ENCODE measurements at regions not wholly inside any gene's neighbourhood (a gene's known extent, or its start where the extent isn't known, plus 50 kb on each side); places are given as distances from the start of the nearest gene placed in this dataset.

DNA sequence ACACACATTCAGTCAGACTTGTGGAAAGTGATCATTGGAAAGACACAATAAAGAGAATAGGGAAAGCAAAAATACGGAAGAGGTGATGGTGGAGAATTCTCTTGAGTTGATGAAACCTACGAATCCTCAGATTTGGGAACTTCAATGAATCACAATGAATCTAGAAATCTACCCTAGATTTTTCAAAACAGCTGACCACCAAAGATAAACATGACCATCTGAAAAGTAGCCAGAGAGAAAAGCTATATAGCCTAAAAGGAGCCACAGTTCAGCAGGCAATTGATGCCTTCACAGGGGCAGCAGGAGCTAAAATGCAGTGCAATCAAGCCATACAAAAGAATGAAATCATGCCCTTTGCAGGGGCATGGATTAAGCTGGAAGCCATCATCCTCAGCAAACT lies 170.6 kb upstream of the RUNX1 start:
- Histone ChIP-seq H3K4me2 (no peak overlapping the region; the same call in 1 of the 2 replicates), H3K27ac (ENCODE audit: low read depth in 2 of 2, low read length in 1 of 2) (no peak overlapping the region)

DNA sequence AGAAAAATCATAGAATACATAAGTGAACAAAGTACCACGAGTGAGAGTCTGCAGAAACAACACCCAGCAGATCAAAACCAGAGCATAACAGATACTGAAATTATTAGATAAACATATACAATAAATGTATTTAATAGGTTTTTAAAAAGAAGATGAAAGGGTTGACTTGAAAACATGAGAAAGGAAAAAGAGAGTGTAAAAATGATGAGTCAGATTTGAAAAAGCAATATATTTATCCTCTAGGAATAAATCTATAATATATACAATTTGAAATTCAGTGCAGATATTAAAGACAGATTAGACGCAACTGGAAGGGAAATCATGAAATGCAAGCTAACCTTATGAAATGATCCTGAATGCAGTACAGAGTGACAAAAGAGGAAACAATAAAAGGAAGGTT lies 170.2 kb upstream of the RUNX1 start:
- 68% methylated on average over 2 of the region's 2 CpGs for WGBS (ENCODE audit: low lambda C conversion rate)
- Histone ChIP-seq H4K20me1 (ENCODE audit: insufficient read depth) (no peaks in the 10 kb centered on the region), H3K79me2 (ENCODE audit: insufficient read depth) (no peaks in the 10 kb centered on the region), H3K4me1 (ENCODE audit: control insufficient read depth in 1 of 2, insufficient read depth in 2 of 2, low read depth in 1 of 2, low read length in 1 of 2) (peaks cover 0 to 10% of the 10 kb centered on the region in 2 experiments; a peak in 2 of 4 replicates), H3K36me3 (replicated peaks in 1 of 2; ENCODE audit: control insufficient read depth in 1 of 2, insufficient read depth in 2 of 2, low read length in 1 of 2) (no peaks in the 10 kb centered on the region), H3F3A (replicated peaks; ENCODE audit: insufficient read depth) (peaks cover 3% of the 10 kb centered on the region), H3K4me3 (ENCODE audit: low read depth in 2 of 2, low read length in 1 of 2) (no peak overlapping the region), H3K9me3 (no peaks in the 10 kb centered on the region), H3K9me2 (no peaks in the 10 kb centered on the region), H2AFZ (ENCODE audit: low read depth) (no peak overlapping the region), H3K4me2 (no peak overlapping the region), H3K9ac (no peak overlapping the region), H3K27me3 (ENCODE audit: insufficient read depth) (no peaks in the 10 kb centered on the region), H3K27ac (ENCODE audit: low read depth in 2 of 2, low read length in 1 of 2) (no peak overlapping the region)
- no peak for DNase-seq
- ChIA-PET CTCF (no interaction called here), POLR2A (no interaction called here)
- no peak for TF ChIP-seq TAF1 (IDR thresholded peaks at IDR 0.05; ENCODE audit: borderline replicate concordance, low read depth, low read length)
- TF ChIP-seq GABPA (IDR thresholded peaks at IDR 0.05; ENCODE audit: low read depth): no peak
- no peak for TF ChIP-seq FOSL2 (IDR thresholded peaks at IDR 0.05; ENCODE audit: borderline replicate concordance, low read depth)
- TF ChIP-seq ZBTB33 (IDR thresholded peaks at IDR 0.05; ENCODE audit: borderline replicate concordance, low read depth): no peak

More for the DNA sequence above, 170.6 kb upstream of the RUNX1 start:
- Histone ChIP-seq H3K4me1 (ENCODE audit: control insufficient read depth in 1 of 2, insufficient read depth in 2 of 2, low read depth in 1 of 2, low read length in 1 of 2) (peaks cover 0 to 10% of the 10 kb centered on the region in 2 experiments; a peak in 2 of 4 replicates), H3K9me2 (no peaks in the 10 kb centered on the region), H3F3A (replicated peaks; ENCODE audit: insufficient read depth) (peaks cover 3% of the 10 kb centered on the region), H3K4me3 (ENCODE audit: low read depth in 2 of 2, low read length in 1 of 2) (no peak overlapping the region), H2AFZ (ENCODE audit: low read depth) (no peak overlapping the region), H3K9ac (no peak overlapping the region), H3K79me2 (ENCODE audit: insufficient read depth) (no peaks in the 10 kb centered on the region), H4K20me1 (ENCODE audit: insufficient read depth) (no peaks in the 10 kb centered on the region), H3K9me3 (no peaks in the 10 kb centered on the region), H3K27me3 (ENCODE audit: insufficient read depth) (no peaks in the 10 kb centered on the region), H3K36me3 (replicated peaks in 1 of 2; ENCODE audit: control insufficient read depth in 1 of 2, insufficient read depth in 2 of 2, low read length in 1 of 2) (no peaks in the 10 kb centered on the region)
- TF ChIP-seq FOSL2 (IDR thresholded peaks at IDR 0.05; ENCODE audit: borderline replicate concordance, low read depth): no peak
- TF ChIP-seq TEAD4 (IDR thresholded peaks at IDR 0.05; ENCODE audit: borderline replicate concordance, insufficient read depth): no peak
- TF ChIP-seq PBX3 (IDR thresholded peaks at IDR 0.05): no peak
- TF ChIP-seq JUND (IDR thresholded peaks at IDR 0.05): no peak
- TF ChIP-seq RAD21 (IDR thresholded peaks at IDR 0.05; ENCODE audit: low read length): no peak
- TF ChIP-seq MXI1 (IDR thresholded peaks at IDR 0.05; ENCODE audit: low read depth, low read length): no peak
- no peak for TF ChIP-seq RXRA (IDR thresholded peaks at IDR 0.05; ENCODE audit: borderline replicate concordance, low read depth)
- no peak for DNase-seq
- 89% methylated on average over 2 of the region's 2 CpGs for WGBS (ENCODE audit: low lambda C conversion rate)
- CTCF ChIA-PET: no interaction called here
- POLR2A ChIA-PET: no interaction called here

All from SK-N-SH (cell line).